ENCODE measurements at regions not wholly inside any gene's neighbourhood (a gene's known extent, or its start where the extent isn't known, plus 50 kb on each side); places are given as distances from the start of the nearest gene placed in this dataset.
A peak's percentile ranks its signal among the peaks of the same experiment; 100 is the strongest.

- TF ChIP-seq CTCF (conservative IDR thresholded peaks at IDR 0.05; ENCODE audit: low read depth, low read length) = peak; percentile 92
- no peak for TF ChIP-seq EZH2 (IDR thresholded peaks at IDR 0.05; ENCODE audit: low read length, unreplicated experiment)
Observed at GRCh38 chr3:150183678-150184425, 213.2 kb upstream of the PFN2 start.
